GM21367 (cell line): ENCODE measurements at regions not wholly inside any gene's neighbourhood (a gene's known extent, or its start where the extent isn't known, plus 50 kb on each side); places are given as distances from the start of the nearest gene placed in this dataset.

Experiments used
- ATAC-seq: cut with Tn5 transposase; IDR thresholded peaks from one replicate; pipeline ENCODE4 v1.9.1; 2021; ENCODE audit not compliant: unreplicated experiment

DNA sequence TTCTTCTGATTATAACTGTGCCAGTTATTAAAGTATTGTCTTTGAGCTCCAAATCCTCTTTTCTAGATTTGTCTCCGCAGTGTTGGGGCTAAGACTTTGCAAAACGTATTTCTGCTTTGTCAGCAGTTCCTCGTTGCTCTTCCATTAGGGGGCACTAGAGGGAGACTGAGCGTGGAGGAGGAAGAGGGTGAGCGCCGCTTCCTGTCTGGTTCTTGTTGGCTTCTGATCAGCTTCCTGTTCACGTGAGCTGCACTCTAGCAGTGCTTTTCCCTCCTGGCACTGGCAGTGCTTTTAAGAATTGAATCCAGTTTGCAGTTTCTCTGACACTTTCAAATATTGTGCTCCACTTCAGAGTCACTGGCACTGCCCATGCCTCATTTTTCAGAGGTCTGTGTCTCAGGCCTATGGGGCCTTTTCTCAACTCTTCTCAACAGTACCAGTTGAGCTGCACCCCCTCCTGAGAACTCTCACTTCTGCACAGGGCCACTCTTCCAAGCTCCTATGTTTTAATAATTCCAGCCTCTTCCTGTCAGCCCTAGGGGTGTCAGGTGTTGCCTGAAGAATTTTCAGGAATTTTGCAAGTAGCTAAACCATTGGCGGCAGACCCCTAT is 54.4 kb upstream of the LCORL start:
- ATAC-seq = peak; percentile 71

DNA sequence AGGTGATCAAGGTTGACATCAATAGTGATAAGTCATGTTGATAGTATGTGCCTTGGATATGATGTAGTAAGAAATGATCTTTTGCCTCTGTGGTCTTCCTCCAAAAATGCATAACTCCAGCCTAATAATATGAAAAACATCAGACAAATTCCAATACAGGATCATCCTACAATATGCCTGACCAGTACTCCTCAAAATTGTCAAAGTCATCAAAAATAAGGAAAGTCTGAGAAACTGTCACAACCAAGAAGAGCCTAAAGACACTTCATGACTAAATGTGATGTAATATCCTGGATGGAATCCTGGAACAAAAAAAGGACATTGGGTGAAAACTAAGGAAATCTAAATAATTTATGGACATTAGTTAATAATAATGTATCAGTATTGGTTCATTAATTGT is 50.3 kb upstream of the LCORL start:
- no peak for ATAC-seq
